ENCODE measurements at regions not wholly inside any gene's neighbourhood (a gene's known extent, or its start where the extent isn't known, plus 50 kb on each side); places are given as distances from the start of the nearest gene placed in this dataset.

DNA sequence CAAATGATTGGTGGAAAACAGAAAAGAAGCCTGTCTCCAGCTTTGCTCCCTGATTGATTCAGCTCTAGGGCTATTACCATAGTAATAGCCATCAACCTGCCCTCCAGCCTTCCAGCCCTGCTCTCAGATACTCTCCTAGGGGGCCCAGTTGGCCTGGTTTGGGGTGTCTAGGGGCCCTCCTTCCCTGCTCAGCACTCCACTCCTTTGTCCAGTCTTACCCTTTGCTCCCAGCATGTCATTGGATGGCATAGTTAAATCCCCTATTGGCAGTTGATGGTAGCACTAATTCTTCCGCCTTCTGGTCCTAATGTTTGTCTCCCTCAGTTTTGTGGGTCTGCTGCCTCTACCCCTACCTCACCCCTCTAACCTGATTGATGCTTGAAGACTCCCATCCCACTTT, 175.4 kb upstream of the PELI2 start:
- Histone ChIP-seq H3K4me3 (ENCODE audit: insufficient read depth, low read depth, low read length) (no peak overlapping the region), H4K91ac (ENCODE audit: insufficient read depth, low read depth, low read length) (no peak overlapping the region), H3K9ac (ENCODE audit: low read depth, low read length) (no peak overlapping the region), H3K4ac (ENCODE audit: low read depth, low read length) (no peak overlapping the region), H3K18ac (ENCODE audit: low read depth, low read length) (no peak overlapping the region), H3K4me1 (ENCODE audit: control insufficient read depth, insufficient read depth, low read length) (no peaks in the 10 kb centered on the region), H2BK5ac (ENCODE audit: low read depth, low read length, poor library complexity, severe bottlenecking) (no peak overlapping the region), H3K9me3 (ENCODE audit: control insufficient read depth, insufficient read depth, low read length) (peaks cover 4% of the 10 kb centered on the region), H2BK20ac (ENCODE audit: low read depth, low read length) (no peak overlapping the region), H3K79me1 (ENCODE audit: low read depth in 1 of 2, low read length in 2 of 2) (no peaks in the 10 kb centered on the region), H3K36me3 (ENCODE audit: control insufficient read depth, insufficient read depth, low read length) (no peaks in the 10 kb centered on the region), H4K5ac (ENCODE audit: low read depth, low read length) (no peak overlapping the region), H4K20me1 (ENCODE audit: insufficient read depth, low read length) (no peaks in the 10 kb centered on the region), H3K14ac (replicated peaks; ENCODE audit: low read depth, low read length) (no peak overlapping the region), H4K8ac (ENCODE audit: low read depth in 2 of 2, low read length in 2 of 2) (no peak overlapping the region), H2AFZ (replicated peaks; ENCODE audit: low read length, poor library complexity) (no peak overlapping the region), H3K56ac (ENCODE audit: extremely low read depth, insufficient read depth, low read length) (no peak overlapping the region), H2AK9ac (replicated peaks; ENCODE audit: low read depth, low read length, poor library complexity) (no peak overlapping the region), H3K4me2 (ENCODE audit: low read depth, low read length) (no peak overlapping the region), H3K27ac (ENCODE audit: insufficient read depth, low read length) (no peak overlapping the region), H2BK15ac (ENCODE audit: low read depth, low read length) (no peak overlapping the region), H3K27me3 (ENCODE audit: control insufficient read depth, insufficient read depth, low read length) (peaks cover 4% of the 10 kb centered on the region), H2BK120ac (ENCODE audit: low read depth, low read length) (no peak overlapping the region), H3K9me1 (ENCODE audit: insufficient read depth, low read length) (no peaks in the 10 kb centered on the region), H3K23ac (ENCODE audit: low read depth, low read length) (no peak overlapping the region), H2AK5ac (ENCODE audit: low read depth, low read length) (no peak overlapping the region)
- no TSS peak for BruUV-seq (replicated peaks)
- TF ChIP-seq, protein P1, sequence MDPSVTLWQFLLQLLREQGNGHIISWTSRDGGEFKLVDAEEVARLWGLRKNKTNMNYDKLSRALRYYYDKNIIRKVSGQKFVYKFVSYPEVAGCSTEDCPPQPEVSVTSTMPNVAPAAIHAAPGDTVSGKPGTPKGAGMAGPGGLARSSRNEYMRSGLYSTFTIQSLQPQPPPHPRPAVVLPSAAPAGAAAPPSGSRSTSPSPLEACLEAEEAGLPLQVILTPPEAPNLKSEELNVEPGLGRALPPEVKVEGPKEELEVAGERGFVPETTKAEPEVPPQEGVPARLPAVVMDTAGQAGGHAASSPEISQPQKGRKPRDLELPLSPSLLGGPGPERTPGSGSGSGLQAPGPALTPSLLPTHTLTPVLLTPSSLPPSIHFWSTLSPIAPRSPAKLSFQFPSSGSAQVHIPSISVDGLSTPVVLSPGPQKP (IDR thresholded peaks at IDR 0.05; ENCODE audit: borderline replicate concordance, low read depth, low read length) = no peak
- TF ChIP-seq MAFK (IDR thresholded peaks at IDR 0.05; ENCODE audit: low read depth, low read length) (no peak), SMC3 (IDR thresholded peaks at IDR 0.05; ENCODE audit: low read depth, low read length) (no peak), POLR2A (IDR thresholded peaks at IDR 0.05; ENCODE audit: low read depth, low read length) (no peak), RAD21 (IDR thresholded peaks at IDR 0.05; ENCODE audit: low read length) (no peak), CEBPB (IDR thresholded peaks at IDR 0.05; ENCODE audit: low read depth, low read length) (no peak)
- TF ChIP-seq, protein P2, sequence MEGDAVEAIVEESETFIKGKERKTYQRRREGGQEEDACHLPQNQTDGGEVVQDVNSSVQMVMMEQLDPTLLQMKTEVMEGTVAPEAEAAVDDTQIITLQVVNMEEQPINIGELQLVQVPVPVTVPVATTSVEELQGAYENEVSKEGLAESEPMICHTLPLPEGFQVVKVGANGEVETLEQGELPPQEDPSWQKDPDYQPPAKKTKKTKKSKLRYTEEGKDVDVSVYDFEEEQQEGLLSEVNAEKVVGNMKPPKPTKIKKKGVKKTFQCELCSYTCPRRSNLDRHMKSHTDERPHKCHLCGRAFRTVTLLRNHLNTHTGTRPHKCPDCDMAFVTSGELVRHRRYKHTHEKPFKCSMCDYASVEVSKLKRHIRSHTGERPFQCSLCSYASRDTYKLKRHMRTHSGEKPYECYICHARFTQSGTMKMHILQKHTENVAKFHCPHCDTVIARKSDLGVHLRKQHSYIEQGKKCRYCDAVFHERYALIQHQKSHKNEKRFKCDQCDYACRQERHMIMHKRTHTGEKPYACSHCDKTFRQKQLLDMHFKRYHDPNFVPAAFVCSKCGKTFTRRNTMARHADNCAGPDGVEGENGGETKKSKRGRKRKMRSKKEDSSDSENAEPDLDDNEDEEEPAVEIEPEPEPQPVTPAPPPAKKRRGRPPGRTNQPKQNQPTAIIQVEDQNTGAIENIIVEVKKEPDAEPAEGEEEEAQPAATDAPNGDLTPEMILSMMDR (conservative IDR thresholded peaks at IDR 0.05; ENCODE audit: low read depth, low read length) = no peak
- TF ChIP-seq, protein P3, sequence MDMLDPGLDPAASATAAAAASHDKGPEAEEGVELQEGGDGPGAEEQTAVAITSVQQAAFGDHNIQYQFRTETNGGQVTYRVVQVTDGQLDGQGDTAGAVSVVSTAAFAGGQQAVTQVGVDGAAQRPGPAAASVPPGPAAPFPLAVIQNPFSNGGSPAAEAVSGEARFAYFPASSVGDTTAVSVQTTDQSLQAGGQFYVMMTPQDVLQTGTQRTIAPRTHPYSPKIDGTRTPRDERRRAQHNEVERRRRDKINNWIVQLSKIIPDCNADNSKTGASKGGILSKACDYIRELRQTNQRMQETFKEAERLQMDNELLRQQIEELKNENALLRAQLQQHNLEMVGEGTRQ (IDR thresholded peaks at IDR 0.05; ENCODE audit: low read depth, low read length) = no peak
- dilution Hi-C loops (cut with HindIII; ENCODE audit: low sequenced_read_pairs, unreplicated experiment) = no loop called here
- in situ Hi-C loops (cut with MboI; ENCODE audit: low sequenced_read_pairs) = no loop called here
- intact Hi-C loops (cut with micrococcal nuclease) = no loop called here
- WGBS, 2 experiments (ENCODE audit: extremely low coverage in 2 of 2, insufficient read length in 1 of 2) = no CpG with 5 or more reads among the region's 1 CpG
- ATAC-seq (ENCODE audit: low read depth) (no peak), DNase-seq (no peak)
- ChIA-PET CTCF (no interaction called here), POLR2A (ENCODE audit: unreplicated experiment) (no interaction called here)
